H4 (cell line): ENCODE measurements at regions not wholly inside any gene's neighbourhood (a gene's known extent, or its start where the extent isn't known, plus 50 kb on each side); places are given as distances from the start of the nearest gene placed in this dataset.
"Not testable (repeated sequence)": the region's sequence is repeated elsewhere in the genome, so short reads cannot be mapped to it uniquely, and the experiment has no call there.

Experiments used
- DNase-seq: peaks from one replicate; pipeline ENCODE4 v3.0.0-alpha.2; 2015; ENCODE audit warnings: low spot score

DNA sequence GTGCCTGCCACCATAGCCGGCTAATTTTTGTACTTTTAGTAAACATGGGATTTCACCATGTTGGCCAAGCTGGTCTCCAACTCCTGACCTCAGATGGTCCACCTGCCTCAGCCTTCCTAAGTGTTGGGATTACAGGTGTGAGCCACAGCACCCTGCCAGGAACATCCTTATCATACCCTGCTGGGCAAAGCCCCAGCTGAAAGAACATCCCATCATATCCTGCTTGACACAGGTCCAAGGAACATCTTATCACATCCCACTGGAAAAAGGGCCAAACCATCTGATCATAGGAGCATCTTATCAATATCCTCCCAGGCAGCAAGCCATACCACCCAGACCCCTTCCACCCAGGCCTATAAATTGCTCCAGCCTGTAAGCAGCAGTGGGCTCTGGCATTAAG is 1109.2 kb upstream of the CDH8 start:
- no peak for DNase-seq

DNA sequence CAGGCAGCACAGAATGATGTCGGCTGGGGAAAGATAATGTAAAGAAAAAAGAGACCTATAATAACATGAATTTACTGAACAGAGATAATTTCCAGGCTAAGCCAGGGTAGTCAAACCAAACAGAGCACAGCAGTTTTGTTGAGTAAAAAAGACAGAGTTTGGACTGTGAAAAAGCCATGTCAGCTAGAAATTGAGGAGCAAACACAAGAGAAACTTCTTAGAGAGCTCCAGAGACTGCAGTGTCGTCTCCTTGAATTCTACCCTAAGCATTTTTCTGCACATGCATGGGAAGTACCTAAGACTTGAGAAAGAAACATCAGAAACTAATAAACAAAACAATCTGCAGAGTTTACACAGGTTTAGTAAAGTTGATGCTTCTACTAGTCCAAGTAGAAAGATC is 1098.8 kb upstream of the CDH8 start:
- DNase-seq, result no peak

DNA sequence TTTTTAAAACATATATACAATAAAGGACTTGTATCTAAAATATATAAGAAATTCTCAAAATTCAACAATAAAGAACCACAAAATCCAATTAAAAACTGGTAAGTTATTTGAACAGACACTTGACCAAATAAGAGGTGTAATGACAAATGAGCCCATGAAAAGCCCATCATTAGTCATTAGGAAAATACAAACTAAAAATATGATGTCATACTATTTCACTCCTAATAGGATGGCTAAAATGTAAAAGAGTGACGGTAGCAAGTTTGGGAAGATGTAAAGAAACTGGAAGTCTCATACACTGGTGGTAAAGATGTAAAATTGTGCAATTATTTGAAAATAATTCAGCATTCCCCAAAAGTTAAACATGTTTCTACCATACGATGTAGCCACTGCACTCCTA is 1095.3 kb upstream of the CDH8 start:
- no peak for DNase-seq

GRCh38 chr16:63130942-63131341 is 1094.7 kb upstream of the CDH8 start:
- DNase-seq, result no peak

GRCh38 chr16:63129411-63130125 is 1093.3 kb upstream of the CDH8 start:
- DNase-seq, result no peak

DNA sequence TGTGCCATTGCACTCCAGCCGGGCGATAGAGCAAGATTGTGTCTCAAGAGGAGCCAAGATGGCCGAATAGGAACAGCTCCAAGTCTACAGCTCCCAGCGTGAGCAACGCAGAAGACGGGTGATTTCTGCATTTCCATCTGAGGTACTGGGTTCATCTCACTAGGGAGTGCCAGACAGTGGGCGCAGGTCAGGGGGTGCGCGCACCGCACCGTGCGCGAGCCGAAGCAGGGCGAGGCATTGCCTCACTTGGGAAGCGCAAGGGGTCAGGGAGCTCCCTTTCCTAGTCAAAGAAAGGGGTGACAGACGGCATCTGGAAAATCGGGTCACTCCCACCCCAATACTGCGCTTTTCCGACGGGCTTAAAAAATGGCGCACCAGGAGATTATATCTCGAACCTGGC is 1083.7 kb upstream of the CDH8 start:
- not testable (repeated sequence) for DNase-seq

- DNase-seq, result no peak
These were observed 1063.8 kb upstream of the CDH8 start for GRCh38 chr16:63100082-63100481.

- DNase-seq, result no peak
These were observed 1060.6 kb upstream of the CDH8 start for GRCh38 chr16:63096857-63097256.

DNA sequence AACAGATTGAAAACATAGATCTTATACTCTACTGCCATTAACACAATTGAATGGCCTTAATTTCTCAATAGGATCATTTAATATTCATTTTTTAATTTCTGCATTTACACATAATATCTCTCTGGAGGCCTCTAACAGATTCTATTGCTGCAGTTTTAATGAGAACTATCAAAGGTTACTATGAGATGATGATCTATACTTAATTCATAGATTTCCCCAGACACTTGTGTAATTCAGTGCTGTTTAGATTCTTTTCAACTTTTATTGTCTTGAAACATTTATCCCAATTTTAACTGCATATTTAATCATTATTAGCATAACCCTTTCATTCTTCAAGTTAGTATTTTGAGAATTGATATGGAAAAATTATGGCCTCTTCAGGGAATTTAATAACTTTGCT is 1056.5 kb upstream of the CDH8 start:
- no peak for DNase-seq

DNA sequence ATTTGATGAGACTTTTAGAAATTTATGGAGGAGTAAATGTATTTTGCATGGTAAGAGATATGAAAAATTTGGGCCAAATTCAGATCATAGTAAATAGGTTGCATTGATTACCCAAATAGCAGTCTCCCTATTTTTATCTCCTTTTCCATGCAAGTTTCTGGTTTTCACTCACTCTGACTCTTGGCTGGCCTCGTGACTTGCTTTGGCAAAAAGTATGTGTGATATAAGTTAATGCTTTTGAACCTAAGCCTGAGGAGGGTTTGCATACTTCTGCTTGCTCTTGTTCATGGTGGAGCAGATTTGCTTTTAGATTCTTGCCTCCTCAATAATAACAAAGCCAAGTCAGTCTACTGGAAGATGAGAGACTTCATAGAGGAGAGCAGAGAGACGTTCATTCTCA is 1045.9 kb upstream of the CDH8 start:
- DNase-seq, result no peak

DNA sequence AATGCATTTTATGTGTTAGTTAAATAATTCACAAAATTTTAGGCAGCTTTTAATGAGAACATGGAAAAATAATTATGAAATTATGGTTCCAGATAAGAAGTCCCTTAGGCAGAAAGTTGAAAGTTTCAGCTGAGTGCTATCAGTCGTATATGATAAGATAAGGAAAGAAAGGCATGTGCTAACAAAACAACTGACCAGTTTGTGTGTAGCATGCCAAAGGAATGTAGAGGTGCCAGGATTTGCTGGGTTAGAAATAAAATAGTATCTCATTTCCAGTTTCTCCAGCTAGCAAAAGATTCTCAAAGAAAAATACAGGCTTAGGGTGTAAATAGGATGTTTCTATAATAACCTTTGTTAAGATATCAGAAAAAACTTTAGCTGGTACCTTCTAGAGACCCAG is 1044.5 kb upstream of the CDH8 start:
- no peak for DNase-seq

GRCh38 chr16:63069047-63069446 is 1032.8 kb upstream of the CDH8 start:
- no peak for DNase-seq

DNA sequence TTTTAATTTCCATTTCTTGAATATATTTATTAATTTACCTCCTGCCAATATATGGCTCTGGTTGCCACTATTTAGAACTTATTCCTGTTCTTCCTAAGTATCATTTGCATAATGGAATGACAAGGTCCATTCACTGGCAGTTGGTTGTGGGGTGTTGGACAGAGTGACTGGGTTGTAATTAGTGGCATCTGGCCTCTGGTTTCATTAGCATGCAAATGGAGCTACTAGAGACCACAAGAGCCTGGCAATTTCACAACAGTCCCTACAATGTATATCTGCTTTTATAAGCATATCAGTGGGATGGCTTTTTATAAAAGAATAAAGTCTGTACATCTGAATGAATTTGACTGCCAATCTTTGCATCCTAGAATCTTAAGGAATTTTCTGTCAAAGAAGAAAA is 1030.9 kb upstream of the CDH8 start:
- DNase-seq, result no peak

DNA sequence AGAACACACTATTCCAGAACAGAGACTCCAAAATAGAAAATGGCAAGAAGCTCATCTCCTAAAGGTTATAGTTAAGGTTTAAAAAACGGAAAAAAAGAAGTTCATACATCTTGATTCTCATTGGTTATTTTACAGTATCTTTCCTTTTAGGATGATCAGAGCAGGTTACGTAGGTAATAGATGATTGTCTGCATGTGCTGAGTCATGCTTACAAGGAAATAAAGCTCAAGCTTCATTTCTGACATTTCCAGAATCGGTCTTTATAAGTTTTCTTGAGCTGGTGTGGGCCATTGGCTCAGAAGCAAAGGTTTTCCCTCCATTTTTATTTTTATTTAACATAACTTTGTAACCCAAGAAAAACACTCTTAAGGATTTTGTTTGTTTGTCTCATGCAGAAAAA is 1030.3 kb upstream of the CDH8 start:
- DNase-seq, result no peak

GRCh38 chr16:63061319-63061718 is 1025.1 kb upstream of the CDH8 start:
- no peak for DNase-seq

GRCh38 chr16:63059676-63060075 is 1023.4 kb upstream of the CDH8 start:
- no peak for DNase-seq

- DNase-seq, result no peak
These were observed 1021.1 kb upstream of the CDH8 start for GRCh38 chr16:63057341-63057740.

DNA sequence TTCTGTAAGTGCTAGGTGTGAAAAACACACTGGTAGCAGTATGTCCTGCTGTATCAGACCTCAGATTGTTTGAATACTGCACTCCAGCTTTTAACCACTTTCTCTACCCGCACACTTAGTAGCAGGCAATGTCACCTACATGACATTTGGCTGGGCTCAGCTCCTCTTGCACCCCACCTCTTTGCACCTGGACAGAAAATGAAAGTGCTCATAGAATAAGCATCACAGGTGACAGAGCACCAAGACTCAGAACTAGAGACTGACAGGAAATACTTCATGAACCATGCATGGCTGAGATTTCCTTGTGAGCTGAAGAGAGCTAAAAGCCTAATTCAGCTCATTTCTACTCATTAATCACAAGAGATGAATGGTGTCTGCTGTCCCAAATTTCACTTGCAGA is 1014.2 kb upstream of the CDH8 start:
- no peak for DNase-seq

GRCh38 chr16:63038397-63039106 is 1002.3 kb upstream of the CDH8 start:
- DNase-seq, result no peak

- no peak for DNase-seq
These were observed 1001.6 kb upstream of the CDH8 start for GRCh38 chr16:63037761-63038396.

GRCh38 chr16:63018581-63019223 is 982.5 kb upstream of the CDH8 start:
- DNase-seq, result no peak

DNA sequence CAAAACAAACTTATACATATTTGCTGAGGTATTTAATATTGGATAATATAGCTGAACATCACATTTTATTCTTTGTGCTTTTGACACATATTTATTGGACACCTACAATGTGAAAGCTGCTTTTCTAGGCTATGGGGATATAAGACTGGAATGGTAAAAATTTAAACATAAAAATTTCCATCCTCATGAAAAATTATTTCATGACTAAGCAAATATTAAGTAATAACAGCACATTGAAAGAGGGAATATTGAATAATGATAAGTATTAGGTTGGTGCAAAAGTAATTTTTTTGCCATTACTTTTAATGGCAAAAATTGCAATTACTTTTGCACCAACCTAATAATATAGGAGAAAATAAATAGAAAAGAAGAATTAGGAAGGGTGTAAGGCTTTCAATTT is 972.5 kb upstream of the CDH8 start:
- DNase-seq, result no peak

GRCh38 chr16:63005356-63005755 is 969.1 kb upstream of the CDH8 start:
- DNase-seq, result no peak
